ENCODE measurements at regions not wholly inside any gene's neighbourhood (a gene's known extent, or its start where the extent isn't known, plus 50 kb on each side); places are given as distances from the start of the nearest gene placed in this dataset.

DNA sequence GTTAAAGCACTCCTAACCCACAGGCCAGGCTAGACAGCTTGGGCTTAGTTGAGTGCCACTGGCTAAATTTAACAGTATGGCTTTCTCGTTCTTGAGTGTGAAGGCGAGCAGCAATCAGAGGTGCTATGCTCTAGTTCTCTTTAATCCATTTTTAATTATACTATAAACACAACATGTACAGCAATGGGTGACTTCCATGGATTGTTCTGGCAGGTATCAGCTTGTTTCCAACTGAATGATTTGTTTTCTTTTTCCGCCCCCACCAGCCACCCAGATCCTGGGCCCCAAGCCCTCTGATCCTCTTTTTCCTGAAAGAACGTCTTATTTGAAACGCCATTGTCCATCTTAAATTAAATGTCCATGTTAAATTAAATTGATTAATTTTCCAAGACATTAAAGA lies 244.8 kb downstream of the IKZF2 start:
- no peak for FAIRE-seq
- TF ChIP-seq, protein P1, sequence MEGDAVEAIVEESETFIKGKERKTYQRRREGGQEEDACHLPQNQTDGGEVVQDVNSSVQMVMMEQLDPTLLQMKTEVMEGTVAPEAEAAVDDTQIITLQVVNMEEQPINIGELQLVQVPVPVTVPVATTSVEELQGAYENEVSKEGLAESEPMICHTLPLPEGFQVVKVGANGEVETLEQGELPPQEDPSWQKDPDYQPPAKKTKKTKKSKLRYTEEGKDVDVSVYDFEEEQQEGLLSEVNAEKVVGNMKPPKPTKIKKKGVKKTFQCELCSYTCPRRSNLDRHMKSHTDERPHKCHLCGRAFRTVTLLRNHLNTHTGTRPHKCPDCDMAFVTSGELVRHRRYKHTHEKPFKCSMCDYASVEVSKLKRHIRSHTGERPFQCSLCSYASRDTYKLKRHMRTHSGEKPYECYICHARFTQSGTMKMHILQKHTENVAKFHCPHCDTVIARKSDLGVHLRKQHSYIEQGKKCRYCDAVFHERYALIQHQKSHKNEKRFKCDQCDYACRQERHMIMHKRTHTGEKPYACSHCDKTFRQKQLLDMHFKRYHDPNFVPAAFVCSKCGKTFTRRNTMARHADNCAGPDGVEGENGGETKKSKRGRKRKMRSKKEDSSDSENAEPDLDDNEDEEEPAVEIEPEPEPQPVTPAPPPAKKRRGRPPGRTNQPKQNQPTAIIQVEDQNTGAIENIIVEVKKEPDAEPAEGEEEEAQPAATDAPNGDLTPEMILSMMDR (IDR thresholded peaks at IDR 0.05; ENCODE audit: insufficient read depth, low read length, severe bottlenecking), result no peak
- peak; percentile 77 for DNase-seq (ENCODE audit: low read depth)
- Histone ChIP-seq H3K36me3 (ENCODE audit: control insufficient read depth, insufficient read depth, low read length) (no peaks in the 10 kb centered on the region), H3K4me3 (ENCODE audit: low read depth, low read length) (no peak overlapping the region), H3K27me3 (ENCODE audit: control insufficient read depth, insufficient read depth, low read length) (no peaks in the 10 kb centered on the region)

DNA sequence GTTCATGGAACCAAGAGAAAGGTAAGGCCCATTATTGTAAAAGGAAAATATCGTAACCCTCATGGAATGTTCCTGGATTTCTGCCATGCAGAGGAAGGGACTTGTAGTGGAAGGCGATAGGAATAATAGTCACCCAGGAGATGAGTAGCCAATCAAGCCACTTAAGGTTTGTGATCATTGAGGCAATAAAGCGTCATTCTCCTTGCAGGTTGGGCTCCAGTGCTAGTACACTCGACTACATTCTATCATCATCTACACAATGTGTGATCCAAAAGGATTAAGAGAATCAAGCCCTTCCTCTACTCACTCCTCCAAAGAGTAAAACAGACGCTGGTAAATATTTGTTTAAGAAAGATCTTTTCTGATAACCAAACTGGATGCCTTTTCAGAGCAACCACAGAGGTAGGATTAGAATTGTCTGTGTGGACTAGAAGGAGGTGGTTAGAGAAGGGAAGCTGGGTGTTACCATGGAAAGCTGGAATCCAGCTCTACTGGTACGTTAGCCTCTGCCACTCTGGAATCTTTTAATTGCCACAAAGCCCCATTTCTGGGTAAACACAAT lies 245.7 kb downstream of the IKZF2 start:
- H3K4me3 ChIP-seq (ENCODE audit: low read depth, low read length), result peak overlapping the region; percentile 2
- TF ChIP-seq, protein P1 (IDR thresholded peaks at IDR 0.05; ENCODE audit: insufficient read depth, low read length, severe bottlenecking), result no peak
- H3K36me3 ChIP-seq (ENCODE audit: control insufficient read depth, insufficient read depth, low read length), result no peaks in the 10 kb centered on the region
- peak; percentile 100 for DNase-seq (ENCODE audit: low read depth)
- no peaks in the 10 kb centered on the region for H3K27me3 ChIP-seq (ENCODE audit: control insufficient read depth, insufficient read depth, low read length)
- FAIRE-seq, result peak; percentile 88

DNA sequence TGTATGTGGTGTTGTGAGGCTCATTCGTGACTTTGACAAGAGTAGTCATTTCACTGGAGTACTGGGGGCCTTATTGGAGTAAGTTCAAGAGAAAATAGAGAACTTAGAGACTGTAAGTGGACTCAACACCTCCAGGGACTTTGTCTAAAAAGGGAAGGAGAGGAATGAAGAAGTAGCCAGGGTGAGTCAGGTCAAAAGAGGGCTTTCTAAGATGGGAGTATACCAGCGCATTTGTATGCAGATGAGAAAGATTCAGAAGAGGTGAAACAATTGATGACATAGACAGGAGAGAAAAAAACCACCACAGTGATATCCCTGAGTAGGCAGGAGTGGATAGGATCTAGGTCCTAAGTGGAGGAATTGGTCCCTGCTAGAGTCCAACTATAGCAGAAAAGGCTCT lies 246.8 kb downstream of the IKZF2 start:
- TF ChIP-seq, protein P1 (IDR thresholded peaks at IDR 0.05; ENCODE audit: insufficient read depth, low read length, severe bottlenecking), result no peak
- Histone ChIP-seq H3K27me3 (ENCODE audit: control insufficient read depth, insufficient read depth, low read length) (no peaks in the 10 kb centered on the region), H3K36me3 (ENCODE audit: control insufficient read depth, insufficient read depth, low read length) (no peaks in the 10 kb centered on the region), H3K4me3 (ENCODE audit: low read depth, low read length) (no peak overlapping the region)
- FAIRE-seq, result no peak
- DNase-seq (ENCODE audit: low read depth), result no peak

DNA sequence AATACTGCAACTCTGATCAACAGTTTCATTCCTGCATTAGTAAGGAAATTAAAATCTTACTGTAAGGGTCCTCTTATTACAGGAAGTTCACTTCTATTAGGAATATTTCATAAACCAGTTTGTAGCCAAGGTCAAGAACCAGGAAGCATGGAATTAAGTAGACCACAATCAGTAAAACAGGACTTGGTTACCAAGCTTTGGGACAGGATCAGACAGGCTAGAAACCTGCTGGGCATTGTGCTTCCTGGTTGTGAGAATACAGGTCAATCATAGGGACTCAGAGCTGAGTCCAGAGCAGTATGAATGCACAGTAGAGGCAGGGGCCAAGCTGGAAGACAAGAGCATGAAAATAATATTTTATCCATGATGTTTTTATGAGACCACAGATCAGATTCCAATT lies 248.0 kb downstream of the IKZF2 start:
- no peaks in the 10 kb centered on the region for H3K27me3 ChIP-seq (ENCODE audit: control insufficient read depth, insufficient read depth, low read length)
- FAIRE-seq, result peak; percentile 70
- no peak overlapping the region for H3K4me3 ChIP-seq (ENCODE audit: low read depth, low read length)
- H3K36me3 ChIP-seq (ENCODE audit: control insufficient read depth, insufficient read depth, low read length), result no peaks in the 10 kb centered on the region
- TF ChIP-seq, protein P1 (IDR thresholded peaks at IDR 0.05; ENCODE audit: insufficient read depth, low read length, severe bottlenecking), result no peak
- peak; percentile 93 for DNase-seq (ENCODE audit: low read depth)

DNA sequence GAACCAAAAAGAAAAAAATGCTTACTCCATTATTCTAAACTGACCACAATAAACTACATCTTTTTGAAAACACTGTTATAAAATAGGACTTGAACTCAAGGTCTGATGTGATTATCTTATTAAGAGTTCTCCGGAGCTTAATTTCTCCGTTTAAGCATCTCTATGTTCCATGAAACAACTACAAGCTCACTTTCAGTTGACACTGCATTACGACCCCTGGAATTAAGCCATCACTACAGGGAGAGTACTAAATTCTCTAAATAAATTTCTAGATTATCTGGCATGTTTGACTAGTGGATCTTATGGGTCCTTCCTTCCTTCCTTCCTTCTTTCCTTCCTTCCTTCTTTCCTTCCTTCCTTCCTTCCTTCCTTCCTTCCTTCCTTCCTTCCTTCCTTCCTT lies 249.0 kb downstream of the IKZF2 start:
- H3K4me3 ChIP-seq (ENCODE audit: low read depth, low read length), result no peak overlapping the region
- no peaks in the 10 kb centered on the region for H3K27me3 ChIP-seq (ENCODE audit: control insufficient read depth, insufficient read depth, low read length)
- no peaks in the 10 kb centered on the region for H3K36me3 ChIP-seq (ENCODE audit: control insufficient read depth, insufficient read depth, low read length)
- TF ChIP-seq, protein P1 (IDR thresholded peaks at IDR 0.05; ENCODE audit: insufficient read depth, low read length, severe bottlenecking), result no peak
- no peak for FAIRE-seq
- DNase-seq (ENCODE audit: low read depth), result no peak

DNA sequence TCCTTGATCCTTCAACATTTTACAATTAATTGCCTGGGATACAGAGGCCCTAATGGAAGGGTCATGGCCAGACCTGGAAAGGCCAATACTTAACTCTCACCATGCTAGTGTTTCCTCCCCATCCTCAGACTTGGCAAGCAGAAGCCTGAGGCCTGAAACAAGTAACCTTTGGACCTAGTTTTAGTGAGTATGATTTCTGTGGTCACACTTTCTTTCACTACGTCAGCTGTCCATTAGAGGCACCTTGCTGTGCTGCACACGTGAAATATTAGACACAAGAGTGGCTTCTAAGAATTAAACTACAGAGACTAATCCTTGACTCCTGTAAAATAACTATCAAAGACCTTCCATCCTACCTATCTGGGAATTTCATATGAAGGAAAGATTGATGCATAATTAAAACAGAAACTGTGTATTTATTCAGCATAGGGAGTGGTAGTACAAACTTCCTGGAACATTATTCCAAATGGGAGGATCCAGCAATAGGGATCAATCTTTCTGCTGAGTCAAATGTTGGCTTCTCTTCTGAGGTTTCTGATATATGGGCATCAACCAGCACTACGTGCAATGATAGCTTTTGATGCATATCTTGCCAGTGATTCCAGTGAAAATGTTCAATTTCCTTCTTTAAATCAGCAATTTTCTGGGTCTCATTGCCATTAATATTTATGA lies 249.7 kb downstream of the IKZF2 start:
- no peak for FAIRE-seq
- Histone ChIP-seq H3K27me3 (ENCODE audit: control insufficient read depth, insufficient read depth, low read length) (no peaks in the 10 kb centered on the region), H3K4me3 (ENCODE audit: low read depth, low read length) (no peak overlapping the region), H3K36me3 (ENCODE audit: control insufficient read depth, insufficient read depth, low read length) (no peaks in the 10 kb centered on the region)
- TF ChIP-seq, protein P1 (IDR thresholded peaks at IDR 0.05; ENCODE audit: insufficient read depth, low read length, severe bottlenecking), result no peak
- no peak for DNase-seq (ENCODE audit: low read depth)

Measured in bronchial epithelial cell (primary cell).